Fibroblast of mammary gland (primary cell): ENCODE measurements at regions not wholly inside any gene's neighbourhood (a gene's known extent, or its start where the extent isn't known, plus 50 kb on each side); places are given as distances from the start of the nearest gene placed in this dataset.

Experiments
- DNase-seq: peaks from one replicate; pipeline ENCODE4 v3.0.0-alpha.2; 2010; ENCODE audit warnings: low read depth
- H3K4me3 ChIP-seq: 2 replicates; pipeline ENCODE4 v1.5.1; 2011; ENCODE audit warnings: low read depth, mild to moderate bottlenecking, low read length, moderate library complexity; ENCODE audit not compliant: control insufficient read depth
- CTCF ChIP-seq: conservative IDR thresholded peaks from 2 replicates; pipeline ENCODE4 v1.5.1; 2011; ENCODE audit warnings: low read depth, low read length, inconsistent platforms; ENCODE audit not compliant: control insufficient read depth, insufficient read depth

GRCh38 chr13:111856571-111856970 lies 210.4 kb upstream of the SOX1 start:
- TF ChIP-seq CTCF: no peak
- H3K4me3 ChIP-seq: no peak overlapping the region
- no peak for DNase-seq

GRCh38 chr13:111857336-111857735 lies 209.6 kb upstream of the SOX1 start:
- no peak for DNase-seq
- TF ChIP-seq CTCF: no peak
- no peak overlapping the region for H3K4me3 ChIP-seq

- DNase-seq: no peak
- no peak for TF ChIP-seq CTCF
- no peak overlapping the region for H3K4me3 ChIP-seq
Observed at GRCh38 chr13:111857846-111858560, 208.9 kb upstream of the SOX1 start.

- no peak for DNase-seq
- TF ChIP-seq CTCF: no peak
- no peak overlapping the region for H3K4me3 ChIP-seq
Observed at GRCh38 chr13:111858571-111858970, 208.4 kb upstream of the SOX1 start.

GRCh38 chr13:111859354-111860230 lies 207.4 kb upstream of the SOX1 start:
- no peak for DNase-seq
- H3K4me3 ChIP-seq: no peak overlapping the region
- TF ChIP-seq CTCF: no peak

GRCh38 chr13:111860231-111860552 lies 206.8 kb upstream of the SOX1 start:
- no peak for DNase-seq
- no peak overlapping the region for H3K4me3 ChIP-seq
- TF ChIP-seq CTCF: no peak
